ENCODE measurements at regions not wholly inside any gene's neighbourhood (a gene's known extent, or its start where the extent isn't known, plus 50 kb on each side); places are given as distances from the start of the nearest gene placed in this dataset.

- ChIA-PET POLR2A (no interaction called here), CTCF (no interaction called here)
- TF ChIP-seq CTCF (IDR thresholded peaks at IDR 0.05; ENCODE audit: insufficient read depth, low read length, missing control alignments): no peak
- DNase-seq (ENCODE audit: low read depth, low spot score): no peak
- H3K4me3 ChIP-seq (ENCODE audit: low read depth, low read length): no peak overlapping the region
Measured at GRCh38 chr2:180258579-180258978, 251.5 kb upstream of the CWC22 start.

- DNase-seq (ENCODE audit: low read depth, low spot score): no peak
- ChIA-PET POLR2A (no interaction called here), CTCF (no interaction called here)
- H3K4me3 ChIP-seq (ENCODE audit: low read depth, low read length): no peak overlapping the region
- TF ChIP-seq CTCF (IDR thresholded peaks at IDR 0.05; ENCODE audit: insufficient read depth, low read length, missing control alignments): no peak
Measured at GRCh38 chr2:180258041-180258537, 251.0 kb upstream of the CWC22 start.

GRCh38 chr2:180257247-180257646, 250.2 kb upstream of the CWC22 start:
- H3K4me3 ChIP-seq (ENCODE audit: low read depth, low read length): no peak overlapping the region
- ChIA-PET POLR2A (no interaction called here), CTCF (no interaction called here)
- no peak for DNase-seq (ENCODE audit: low read depth, low spot score)
- TF ChIP-seq CTCF (IDR thresholded peaks at IDR 0.05; ENCODE audit: insufficient read depth, low read length, missing control alignments): no peak

GRCh38 chr2:180255981-180256380, 248.9 kb upstream of the CWC22 start:
- H3K4me3 ChIP-seq (ENCODE audit: low read depth, low read length): no peak overlapping the region
- no peak for TF ChIP-seq CTCF (IDR thresholded peaks at IDR 0.05; ENCODE audit: insufficient read depth, low read length, missing control alignments)
- ChIA-PET CTCF (no interaction called here), POLR2A (no interaction called here)
- no peak for DNase-seq (ENCODE audit: low read depth, low spot score)

- no peak overlapping the region for H3K4me3 ChIP-seq (ENCODE audit: low read depth, low read length)
- ChIA-PET POLR2A (no interaction called here), CTCF (interaction anchor here (1.6 kb wide), 1 partner anchor 14 kb away, joined by 4 read pairs; no protein-coding TSS in a partner anchor)
- TF ChIP-seq CTCF (IDR thresholded peaks at IDR 0.05; ENCODE audit: insufficient read depth, low read length, missing control alignments): no peak
- DNase-seq (ENCODE audit: low read depth, low spot score): no peak
Measured at GRCh38 chr2:180254872-180255271, 247.8 kb upstream of the CWC22 start.

GRCh38 chr2:180247658-180248057, 240.6 kb upstream of the CWC22 start:
- ChIA-PET POLR2A (no interaction called here), CTCF (no interaction called here)
- no peak overlapping the region for H3K4me3 ChIP-seq (ENCODE audit: low read depth, low read length)
- DNase-seq (ENCODE audit: low read depth, low spot score): no peak
- TF ChIP-seq CTCF (IDR thresholded peaks at IDR 0.05; ENCODE audit: insufficient read depth, low read length, missing control alignments): no peak
